GM13977 (cell line): ENCODE measurements at regions not wholly inside any gene's neighbourhood (a gene's known extent, or its start where the extent isn't known, plus 50 kb on each side); places are given as distances from the start of the nearest gene placed in this dataset.

Experiments used
- DNase-seq: peaks from one replicate; pipeline ENCODE4 v3.0.0; 2012; ENCODE audit warnings: low spot score
- CTCF ChIP-seq: IDR thresholded peaks from 2 replicates; pipeline ENCODE4 v1.5.1; 2012; ENCODE audit warnings: mild to moderate bottlenecking, control low read depth; ENCODE audit not compliant: insufficient read depth; ENCODE audit errors: extremely low read depth, missing control alignments
- in situ Hi-C: fragments of 300-500 bp; cut with MboI; formaldehyde crosslinking; loops from one replicate; pipeline ENCODE4 v1.12.0; 2022; ENCODE audit warnings: low sequenced_read_pairs, low pct_unique_long_range_greater_than_20kb, mixed read lengths, inconsistent platforms; ENCODE audit not compliant: unreplicated experiment

DNA sequence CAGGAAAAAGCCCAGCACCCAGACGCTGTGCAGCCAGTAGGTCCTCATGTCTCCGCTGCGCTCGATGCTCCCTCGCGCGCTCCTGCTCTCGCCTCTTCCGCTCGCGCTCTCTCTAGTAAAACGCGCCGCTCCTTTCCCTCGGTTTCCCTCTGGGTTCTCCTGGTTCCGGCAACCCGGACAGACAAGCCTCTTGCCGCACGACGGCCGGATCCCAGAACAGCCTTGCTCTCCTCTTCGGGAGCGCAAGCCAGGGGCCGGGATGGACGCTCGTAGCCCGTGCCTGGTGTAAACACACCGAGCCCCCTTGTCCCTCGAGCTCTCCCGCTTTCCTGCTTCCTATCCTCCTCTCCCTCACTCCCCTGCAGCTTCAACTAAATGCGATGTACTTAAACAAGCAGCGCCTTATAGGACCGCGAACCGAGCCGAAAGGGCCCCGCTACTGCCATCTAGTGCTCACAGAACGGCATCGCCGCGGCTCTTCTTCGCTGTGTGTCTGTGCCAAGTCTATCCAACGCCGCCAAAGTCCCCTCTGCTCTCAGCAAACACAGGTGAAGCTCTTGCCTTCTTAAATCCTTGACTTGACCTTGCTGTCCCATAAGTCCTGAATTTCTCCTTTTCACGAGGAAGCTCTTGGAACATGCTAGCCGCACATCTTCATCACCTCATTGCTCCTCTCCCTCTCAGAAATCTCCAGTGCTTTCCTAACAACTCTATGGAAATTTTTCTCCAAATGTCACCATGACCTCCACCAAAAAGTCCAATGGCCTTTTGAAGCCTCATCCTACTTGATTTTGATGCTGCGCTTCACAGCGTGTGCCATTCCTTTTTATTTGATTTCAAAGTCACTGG is 1037.2 kb downstream of the IGSF11 start:
- in situ Hi-C loops = no loop called here

GRCh38 chr3:117998071-117998470 is 1036.6 kb downstream of the IGSF11 start:
- DNase-seq = no peak
- TF ChIP-seq CTCF = no peak
- in situ Hi-C loops = no loop called here

More for the DNA sequence above, 1037.2 kb downstream of the IGSF11 start:
- peak; percentile 89 for TF ChIP-seq CTCF
- DNase-seq = peak; percentile 51

DNA sequence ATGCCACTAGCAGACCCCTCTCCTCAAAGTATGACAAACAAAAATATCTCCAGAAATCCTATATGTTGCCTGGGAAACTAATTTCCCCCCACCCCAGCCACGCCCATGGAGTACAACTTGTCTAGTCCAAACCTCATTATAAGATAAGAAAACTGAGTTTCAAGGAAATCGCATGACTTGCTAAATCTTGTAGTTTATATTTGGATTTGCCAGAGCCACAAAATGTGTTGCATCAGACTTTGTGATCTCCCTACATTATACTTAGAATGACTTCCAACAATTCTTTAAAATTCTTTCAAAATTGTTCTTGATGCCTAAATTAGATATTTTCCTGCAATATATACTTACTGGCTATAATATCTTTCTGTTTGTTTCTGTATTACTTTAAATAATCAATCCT is 1034.4 kb downstream of the IGSF11 start:
- no peak for TF ChIP-seq CTCF
- in situ Hi-C loops = no loop called here
- no peak for DNase-seq

DNA sequence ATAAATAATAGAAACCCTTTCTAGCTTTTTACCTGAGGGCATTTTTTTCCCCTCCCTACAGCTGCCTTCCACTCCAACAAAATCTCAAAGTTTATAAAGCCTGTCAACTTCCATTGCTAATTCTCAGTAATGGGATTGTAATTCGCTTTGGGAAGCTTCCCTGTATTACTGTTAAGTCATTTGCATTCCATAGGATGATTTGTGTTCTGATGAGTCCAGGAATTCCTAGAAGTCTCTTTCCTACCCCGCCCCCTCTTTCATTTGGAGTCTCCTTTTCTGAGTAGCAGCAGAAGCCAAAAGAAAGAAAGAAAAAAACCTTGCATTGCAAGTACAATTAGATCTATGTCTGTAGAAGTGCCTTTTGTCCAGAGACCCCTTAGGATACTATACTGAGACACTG is 1033.3 kb downstream of the IGSF11 start:
- in situ Hi-C loops = no loop called here
- DNase-seq = no peak
- TF ChIP-seq CTCF = no peak

DNA sequence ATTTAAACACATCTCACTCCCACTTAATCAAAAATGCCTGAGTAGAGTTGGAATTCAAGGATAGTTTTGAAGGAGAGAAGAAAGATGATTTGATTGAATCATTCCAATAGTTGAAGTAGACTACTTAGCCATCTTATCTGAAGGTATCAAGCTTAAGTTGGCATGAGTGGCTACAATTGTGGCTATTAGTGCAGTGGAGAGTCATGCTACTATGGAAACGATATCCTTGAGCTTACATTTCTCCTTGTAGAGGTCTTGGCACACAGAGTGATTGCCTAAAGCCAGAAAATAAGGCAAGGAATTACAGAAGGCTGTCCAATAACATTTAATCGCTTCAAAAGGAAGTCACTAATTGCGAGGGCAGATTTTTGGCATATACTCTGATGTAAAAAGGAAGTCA is 1022.7 kb downstream of the IGSF11 start:
- no peak for TF ChIP-seq CTCF
- in situ Hi-C loops = no loop called here
- no peak for DNase-seq

DNA sequence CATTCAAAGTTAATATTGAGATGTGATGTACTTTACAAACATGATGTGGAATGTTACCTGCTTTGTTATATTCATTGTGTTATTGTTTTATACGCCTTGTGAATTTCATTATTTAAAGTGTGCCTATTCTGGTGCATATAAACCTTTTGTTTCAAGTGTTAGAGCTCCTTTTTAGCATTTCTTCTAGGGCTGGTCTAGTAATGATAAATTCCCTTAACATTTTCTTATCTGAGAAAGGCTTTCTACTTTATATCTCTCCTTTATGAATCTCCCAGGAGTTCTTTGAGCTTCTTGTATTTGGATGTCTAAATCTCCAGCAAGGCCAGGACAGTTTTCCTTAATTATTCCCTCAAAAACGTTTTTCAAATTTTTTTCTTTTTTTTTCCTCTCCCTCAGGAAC is 1005.6 kb downstream of the IGSF11 start:
- DNase-seq = no peak
- in situ Hi-C loops = no loop called here
- TF ChIP-seq CTCF = no peak
